HCT116 (cell line): ENCODE measurements at regions not wholly inside any gene's neighbourhood (a gene's known extent, or its start where the extent isn't known, plus 50 kb on each side); places are given as distances from the start of the nearest gene placed in this dataset.

ENCODE experiments used
- ATAC-seq: fragments of 200-7000 bp; cut with Tn5 transposase; 2 replicates; pipeline ENCODE4 v1.9.1; 2020; ENCODE audit warnings: mild to moderate bottlenecking, moderate library complexity
- BruUV-seq: library from RNA; stranded (reverse); fragments of 400-500 nt; replicated peaks from 2 replicates; lab custom pipeline; 2021; lab: Mats Ljungman, UMichigan
- CTCF ChIA-PET: fragments of 300-600 bp; sonication (Branson Sonifier 250); formaldehyde crosslinking; loops from one replicate; lab custom pipeline; 2021; ENCODE audit warnings: antibody characterized with exemption; lab: Charles Lee
- POLR2A ChIA-PET: fragments of 300-600, 350-600 bp; sonication (Branson Sonifier 250); formaldehyde crosslinking; loops from one replicate; lab custom pipeline; 2021; ENCODE audit warnings: antibody characterized with exemption; lab: Charles Lee
- RAD21 ChIA-PET, 2 experiments: fragments of 300-600 bp; sonication (Branson Sonifier 250); formaldehyde crosslinking; loops; one replicate each; lab custom pipeline; 2023; ENCODE audit warnings: low total read pairs in 2 of 2; ENCODE audit not compliant: uncharacterized antibody in 2 of 2, unreplicated experiment in 2 of 2, low non-redundant PET in 1 of 2; lab: Charles Lee
- DNase-seq: peaks from one replicate; pipeline ENCODE4 v3.0.0-alpha.2; 2010; ENCODE audit warnings: low read depth, low spot score
- H2AFZ ChIP-seq: fragments of 200-600 bp; shearing (Covaris generic), sonication (generic); 2 replicates; pipeline ENCODE4 v1.6.1; 2017; ENCODE audit warnings: low read depth, mixed run types, mixed read lengths, antibody characterized with exemption, low read length; ENCODE audit not compliant: poor library complexity, severe bottlenecking
- H3K27ac ChIP-seq: 2 replicates; pipeline ENCODE4 v1.5.1; 2012; ENCODE audit warnings: low read depth, low read length
- H3K27me3 ChIP-seq: fragments of 200-600 bp; sonication (generic); 2 replicates; pipeline ENCODE4 v1.6.1; 2016; ENCODE audit warnings: mixed run types, low read length, mixed read lengths; ENCODE audit not compliant: insufficient read depth
- H3K36me3 ChIP-seq, 2 experiments: fragments of 200-500 bp in 1 of 2; fragments of 200-600 bp in 1 of 2; sonication (Bioruptor generic) in 1 of 2; sonication (generic) in 1 of 2; 2 replicates each; pipeline versions ENCODE4 v1.5.1 to v1.6.1; 2014 to 2016; ENCODE audit warnings: low read length in 2 of 2, inconsistent platforms in 1 of 2, mixed read lengths in 1 of 2, mixed run types in 1 of 2; ENCODE audit not compliant: insufficient read depth in 2 of 2, control insufficient read depth in 1 of 2
- H3K4me1 ChIP-seq, 2 experiments: fragments of 200-600 bp in 1 of 2; sonication (generic) in 1 of 2; 2 replicates each; pipeline versions ENCODE4 v1.5.1 to v1.6.1; 2012 to 2017; ENCODE audit warnings: low read length in 2 of 2, inconsistent platforms in 1 of 2, mild to moderate bottlenecking in 1 of 2, mixed read lengths in 1 of 2, mixed run types in 1 of 2, moderate library complexity in 1 of 2; ENCODE audit not compliant: insufficient read depth in 2 of 2, control insufficient read depth in 1 of 2
- H3K4me2 ChIP-seq: fragments of 200-600 bp; sonication (generic); 2 replicates; pipeline ENCODE4 v1.6.1; 2017; ENCODE audit warnings: mixed run types, low read length, mixed read lengths
- H3K4me3 ChIP-seq, 2 experiments: fragments of 200-600 bp in 1 of 2; sonication (generic) in 1 of 2; replicated peaks in 1 of 2; 2 replicates each; pipeline ENCODE4 v1.5.1; 2011 to 2016; ENCODE audit warnings: low read length in 2 of 2, control low read depth in 1 of 2, low read depth in 1 of 2, mild to moderate bottlenecking in 1 of 2, mixed read lengths in 1 of 2, mixed run types in 1 of 2
- H3K79me2 ChIP-seq: fragments of 200-600 bp; sonication (generic); 2 replicates; pipeline ENCODE4 v1.6.1; 2017; ENCODE audit warnings: mild to moderate bottlenecking, mixed run types, low read length, moderate library complexity, mixed read lengths; ENCODE audit not compliant: insufficient read depth
- H3K9ac ChIP-seq: fragments of 200-600 bp; sonication (generic); 2 replicates; pipeline ENCODE4 v1.6.1; 2016; ENCODE audit warnings: low read length, mixed read lengths
- H3K9me2 ChIP-seq: fragments of 200-600 bp; sonication (generic), shearing (Covaris generic); 2 replicates; pipeline ENCODE4 v1.6.1; 2017; ENCODE audit warnings: mixed run types, mild to moderate bottlenecking, moderate library complexity; ENCODE audit not compliant: insufficient read depth
- H3K9me3 ChIP-seq, 2 experiments: fragments of 200-500 bp in 1 of 2; fragments of 200-600 bp in 1 of 2; sonication (Bioruptor generic) in 1 of 2; sonication (generic) in 1 of 2; 2 replicates each; pipeline ENCODE4 v1.6.1; 2014 to 2017; ENCODE audit warnings: low read length in 2 of 2, mixed read lengths in 2 of 2, inconsistent platforms in 1 of 2, low read depth in 1 of 2, mild to moderate bottlenecking in 1 of 2, mixed run types in 1 of 2, moderate library complexity in 1 of 2; ENCODE audit not compliant: control insufficient read depth in 1 of 2, insufficient read depth in 1 of 2
- H4K20me1 ChIP-seq: fragments of 200-600 bp; sonication (generic), shearing (Covaris generic); 2 replicates; pipeline ENCODE4 v1.6.1; 2017; ENCODE audit warnings: mixed run types, mild to moderate bottlenecking, moderate library complexity; ENCODE audit not compliant: insufficient read depth
- CBX3 ChIP-seq: IDR thresholded peaks from 2 replicates; pipeline ENCODE4 v1.6.1; 2012; ENCODE audit warnings: low read depth
- EGR1 ChIP-seq: IDR thresholded peaks from 2 replicates; pipeline ENCODE4 v1.6.1; 2012; ENCODE audit warnings: low read depth
- EZH2 ChIP-seq: fragments of 200-600 bp; sonication (generic); IDR thresholded peaks from 2 replicates; pipeline ENCODE4 v1.6.1; 2017; ENCODE audit warnings: antibody characterized with exemption, mixed run types
- EZH2phosphoT487 ChIP-seq: fragments of 200-600 bp; IDR thresholded peaks from 2 replicates; pipeline ENCODE4 v1.6.1; 2018; ENCODE audit warnings: antibody characterized with exemption, borderline replicate concordance
- RAD21 ChIP-seq: IDR thresholded peaks from 2 replicates; pipeline ENCODE4 v1.6.1; 2012; ENCODE audit warnings: low read depth, mild to moderate bottlenecking
- REST ChIP-seq: IDR thresholded peaks from 2 replicates; pipeline ENCODE4 v1.6.1; 2012; ENCODE audit warnings: low read depth
- SP1 ChIP-seq: IDR thresholded peaks from 2 replicates; pipeline ENCODE4 v1.6.1; 2012; ENCODE audit warnings: low read depth
- ZFX ChIP-seq: fragments of 450-650 bp; IDR thresholded peaks from 2 replicates; pipeline ENCODE4 v1.6.1; 2017
- intact Hi-C: fragments of 100-400 bp; cut with micrococcal nuclease; formaldehyde crosslinking; loops from 2 replicates; pipeline ENCODE4 v1.10.0; 2022
- TF ChIP-seq, protein P1 (sequence below), 3 experiments: fragments of 200-600 bp in 1 of 3; sonication (generic) in 1 of 3; IDR thresholded peaks in 2 of 3; conservative IDR thresholded peaks in 1 of 3; 2 replicates each; pipeline ENCODE4 v1.5.1; 2012 to 2017; ENCODE audit warnings: low read depth in 2 of 3, low read length in 2 of 3, antibody characterized with exemption in 1 of 3, borderline replicate concordance in 1 of 3, control low read depth in 1 of 3, mild to moderate bottlenecking in 1 of 3, mixed read lengths in 1 of 3, mixed run types in 1 of 3, moderate library complexity in 1 of 3; ENCODE audit not compliant: insufficient read depth in 1 of 3
- TF ChIP-seq, protein P2 (sequence below): IDR thresholded peaks from 2 replicates; pipeline ENCODE4 v1.6.1; 2011; ENCODE audit warnings: mild to moderate bottlenecking, low read length, moderate library complexity; ENCODE audit not compliant: insufficient replicate concordance; ENCODE audit errors: extremely low read depth

- H3K4me1 ChIP-seq = no peaks in the 10 kb centered on the region
- H3K4me2 ChIP-seq = no peak overlapping the region
- ATAC-seq (no peak), DNase-seq (no peak)
- TF ChIP-seq SP1 = no peak
- TF ChIP-seq RAD21 = no peak
- no peak for TF ChIP-seq REST
- no peak for TF ChIP-seq CBX3
- no peak for TF ChIP-seq EZH2
- TF ChIP-seq EGR1 = no peak
- TF ChIP-seq, protein P1, sequence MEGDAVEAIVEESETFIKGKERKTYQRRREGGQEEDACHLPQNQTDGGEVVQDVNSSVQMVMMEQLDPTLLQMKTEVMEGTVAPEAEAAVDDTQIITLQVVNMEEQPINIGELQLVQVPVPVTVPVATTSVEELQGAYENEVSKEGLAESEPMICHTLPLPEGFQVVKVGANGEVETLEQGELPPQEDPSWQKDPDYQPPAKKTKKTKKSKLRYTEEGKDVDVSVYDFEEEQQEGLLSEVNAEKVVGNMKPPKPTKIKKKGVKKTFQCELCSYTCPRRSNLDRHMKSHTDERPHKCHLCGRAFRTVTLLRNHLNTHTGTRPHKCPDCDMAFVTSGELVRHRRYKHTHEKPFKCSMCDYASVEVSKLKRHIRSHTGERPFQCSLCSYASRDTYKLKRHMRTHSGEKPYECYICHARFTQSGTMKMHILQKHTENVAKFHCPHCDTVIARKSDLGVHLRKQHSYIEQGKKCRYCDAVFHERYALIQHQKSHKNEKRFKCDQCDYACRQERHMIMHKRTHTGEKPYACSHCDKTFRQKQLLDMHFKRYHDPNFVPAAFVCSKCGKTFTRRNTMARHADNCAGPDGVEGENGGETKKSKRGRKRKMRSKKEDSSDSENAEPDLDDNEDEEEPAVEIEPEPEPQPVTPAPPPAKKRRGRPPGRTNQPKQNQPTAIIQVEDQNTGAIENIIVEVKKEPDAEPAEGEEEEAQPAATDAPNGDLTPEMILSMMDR (IDR thresholded peaks at IDR 0.05 in 2 of 3, conservative IDR thresholded peaks at IDR 0.05 in 1 of 3; ENCODE audit: borderline replicate concordance in 1 of 3, insufficient read depth in 1 of 3, low read depth in 2 of 3, low read length in 2 of 3) = no peak
- TF ChIP-seq, protein P2, sequence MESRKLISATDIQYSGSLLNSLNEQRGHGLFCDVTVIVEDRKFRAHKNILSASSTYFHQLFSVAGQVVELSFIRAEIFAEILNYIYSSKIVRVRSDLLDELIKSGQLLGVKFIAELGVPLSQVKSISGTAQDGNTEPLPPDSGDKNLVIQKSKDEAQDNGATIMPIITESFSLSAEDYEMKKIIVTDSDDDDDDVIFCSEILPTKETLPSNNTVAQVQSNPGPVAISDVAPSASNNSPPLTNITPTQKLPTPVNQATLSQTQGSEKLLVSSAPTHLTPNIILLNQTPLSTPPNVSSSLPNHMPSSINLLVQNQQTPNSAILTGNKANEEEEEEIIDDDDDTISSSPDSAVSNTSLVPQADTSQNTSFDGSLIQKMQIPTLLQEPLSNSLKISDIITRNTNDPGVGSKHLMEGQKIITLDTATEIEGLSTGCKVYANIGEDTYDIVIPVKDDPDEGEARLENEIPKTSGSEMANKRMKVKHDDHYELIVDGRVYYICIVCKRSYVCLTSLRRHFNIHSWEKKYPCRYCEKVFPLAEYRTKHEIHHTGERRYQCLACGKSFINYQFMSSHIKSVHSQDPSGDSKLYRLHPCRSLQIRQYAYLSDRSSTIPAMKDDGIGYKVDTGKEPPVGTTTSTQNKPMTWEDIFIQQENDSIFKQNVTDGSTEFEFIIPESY = no peak
- no peak for TF ChIP-seq ZFX
- no peak for TF ChIP-seq EZH2phosphoT487
- H3K9me2 ChIP-seq = no peaks in the 10 kb centered on the region
- no peaks in the 10 kb centered on the region for H3K36me3 ChIP-seq
- no peak overlapping the region for H2AFZ ChIP-seq
- H3K9me3 ChIP-seq = no peaks in the 10 kb centered on the region
- no peaks in the 10 kb centered on the region for H4K20me1 ChIP-seq
- no peaks in the 10 kb centered on the region for H3K79me2 ChIP-seq
- ChIA-PET POLR2A (no interaction called here), RAD21 (no interaction called here), CTCF (no interaction called here)
- H3K4me3 ChIP-seq = no peak overlapping the region
- no peaks in the 10 kb centered on the region for H3K27me3 ChIP-seq
- no TSS peak for BruUV-seq
- no peak overlapping the region for H3K9ac ChIP-seq
- intact Hi-C loops = no loop called here
- no peak overlapping the region for H3K27ac ChIP-seq
These were observed 107.1 kb upstream of the SORBS2 start for GRCh38 chr4:185919107-185919506.
